GM10266 (cell line): ENCODE measurements at regions not wholly inside any gene's neighbourhood (a gene's known extent, or its start where the extent isn't known, plus 50 kb on each side); places are given as distances from the start of the nearest gene placed in this dataset.
A peak's percentile ranks its signal among the peaks of the same experiment; 100 is the strongest.

Experiments used
- DNase-seq: peaks from one replicate; pipeline ENCODE4 v3.0.0; 2012; ENCODE audit errors: extremely low spot score
- CTCF ChIP-seq: IDR thresholded peaks from 2 replicates; pipeline ENCODE4 v1.5.1; 2012; ENCODE audit warnings: mild to moderate bottlenecking, low read depth; ENCODE audit not compliant: control insufficient read depth, insufficient read depth; ENCODE audit errors: missing control alignments

- DNase-seq: no peak
- TF ChIP-seq CTCF: no peak
These were observed 719.3 kb downstream of the JRKL start for GRCh38 chr11:97109078-97109477.

GRCh38 chr11:97110376-97110775 is 720.6 kb downstream of the JRKL start:
- no peak for DNase-seq
- no peak for TF ChIP-seq CTCF

- TF ChIP-seq CTCF: no peak
- no peak for DNase-seq
These were observed 721.7 kb downstream of the JRKL start for GRCh38 chr11:97111559-97111958.

- TF ChIP-seq CTCF: no peak
- no peak for DNase-seq
These were observed 728.9 kb downstream of the JRKL start for GRCh38 chr11:97118614-97119200.

- DNase-seq: no peak
- TF ChIP-seq CTCF: no peak
These were observed 733.4 kb downstream of the JRKL start for GRCh38 chr11:97123237-97123636.

GRCh38 chr11:97136067-97136466 is 746.3 kb downstream of the JRKL start:
- DNase-seq: no peak
- no peak for TF ChIP-seq CTCF

- peak; percentile 7 for DNase-seq
- TF ChIP-seq CTCF: peak; percentile 40
These were observed 751.2 kb downstream of the JRKL start for GRCh38 chr11:97140885-97141494.
